Right renal pelvis (tissue), 4 donors: ENCODE measurements at regions not wholly inside any gene's neighbourhood (a gene's known extent, or its start where the extent isn't known, plus 50 kb on each side); places are given as distances from the start of the nearest gene placed in this dataset.

ENCODE experiments used
- DNase-seq, 4 donors: peaks; one replicate each; pipeline ENCODE4 v3.0.0-alpha.2; 2013; ENCODE audit warnings: low read depth in 4 of 4, low spot score in 3 of 4, missing footprints in 1 of 4

DNA sequence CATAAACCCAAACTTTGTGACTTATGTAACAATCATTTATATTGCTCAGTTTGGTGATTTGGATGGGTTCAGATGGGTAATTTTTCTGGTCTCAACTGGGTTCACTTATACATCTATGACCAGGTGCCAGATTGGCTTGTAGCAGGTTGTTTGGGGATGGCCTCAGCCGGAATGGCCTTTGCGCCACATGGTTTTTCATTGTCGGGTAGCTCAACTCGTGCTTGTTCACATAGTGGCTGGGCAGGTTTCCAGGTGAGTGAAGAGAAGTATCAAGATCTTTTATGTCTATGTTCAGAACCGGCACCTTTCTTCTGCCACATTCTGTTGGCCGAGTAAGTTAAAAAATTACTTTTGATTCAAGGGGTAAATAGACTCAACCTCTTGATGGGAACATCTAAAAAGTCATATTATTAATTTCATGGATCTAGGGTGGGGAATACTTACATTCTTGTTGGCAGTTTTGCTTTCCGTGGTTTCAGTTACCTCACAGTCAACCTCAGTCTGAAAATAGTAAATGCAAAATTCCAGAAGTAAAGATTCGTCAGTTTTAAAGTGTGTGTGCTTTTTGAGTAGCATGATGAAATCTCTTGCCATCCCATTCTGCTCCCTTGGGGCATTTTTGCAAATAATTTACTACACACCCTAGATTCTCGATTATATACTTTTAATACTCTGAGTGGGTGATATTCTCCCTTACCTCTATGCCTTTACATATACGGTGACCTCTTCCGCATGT is 745.7 kb upstream of the CCDC54 start:
- DNase-seq: no peak

DNA sequence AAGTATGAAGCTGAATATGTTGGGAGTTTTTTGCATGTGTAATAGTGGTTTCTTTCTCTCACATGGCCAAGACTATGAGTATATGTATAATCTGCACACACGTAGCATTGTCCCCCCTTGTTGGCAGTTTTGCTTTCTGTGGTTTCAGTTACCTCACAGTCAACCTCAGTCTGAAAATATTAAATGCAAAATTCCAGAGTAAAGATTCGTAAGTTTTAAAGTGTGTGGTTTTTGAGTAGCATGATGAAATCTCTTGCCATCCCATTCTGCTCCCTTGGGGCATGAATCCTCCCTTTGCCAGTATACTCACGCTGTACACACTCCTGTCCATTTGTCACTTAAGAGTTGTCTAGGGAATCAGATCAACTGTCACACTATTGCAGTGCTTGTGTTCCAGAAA is 742.0 kb upstream of the CCDC54 start:
- DNase-seq: no peak

DNA sequence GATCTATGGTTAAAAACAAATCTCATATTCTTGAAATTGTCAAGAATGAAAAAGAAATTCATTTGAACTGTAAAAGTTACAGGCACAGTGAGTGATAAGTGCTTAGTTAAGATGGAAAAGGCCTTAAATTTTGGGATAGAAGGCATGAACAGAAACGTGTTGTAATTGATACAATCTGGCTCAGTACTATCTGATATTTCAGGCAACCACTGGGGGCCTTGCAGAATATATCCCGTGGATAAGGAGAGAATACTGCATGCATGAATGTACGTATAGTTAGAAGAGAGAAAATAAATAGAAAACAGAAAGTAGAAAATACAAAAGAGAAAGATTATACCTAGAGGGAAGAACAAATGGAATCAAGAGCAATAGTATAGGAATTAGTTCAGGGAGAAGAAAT is 741.4 kb upstream of the CCDC54 start:
- DNase-seq: no peak

- no peak for DNase-seq
These were observed 736.9 kb upstream of the CCDC54 start for GRCh38 chr3:106640353-106640752.

DNA sequence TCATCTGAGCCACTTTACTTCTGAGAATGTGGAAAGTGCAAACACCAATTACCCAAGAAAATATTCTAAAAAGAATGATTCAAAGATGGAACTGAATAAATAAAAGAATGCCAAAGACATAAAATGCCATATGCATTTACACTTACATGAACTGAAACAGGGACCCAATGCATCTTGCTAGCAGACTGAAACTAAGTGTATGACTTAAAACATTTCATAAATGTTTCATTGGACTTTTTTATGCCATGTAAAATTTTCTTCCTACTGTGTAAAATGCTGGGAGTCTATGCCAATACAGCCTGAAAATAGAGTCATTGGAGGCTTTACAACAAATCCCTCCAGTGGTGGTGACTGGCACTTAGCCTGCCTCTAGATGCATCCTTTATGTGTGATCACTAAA is 735.1 kb upstream of the CCDC54 start:
- DNase-seq: no peak

GRCh38 chr3:106643684-106644161 is 733.5 kb upstream of the CCDC54 start:
- no peak for DNase-seq

DNA sequence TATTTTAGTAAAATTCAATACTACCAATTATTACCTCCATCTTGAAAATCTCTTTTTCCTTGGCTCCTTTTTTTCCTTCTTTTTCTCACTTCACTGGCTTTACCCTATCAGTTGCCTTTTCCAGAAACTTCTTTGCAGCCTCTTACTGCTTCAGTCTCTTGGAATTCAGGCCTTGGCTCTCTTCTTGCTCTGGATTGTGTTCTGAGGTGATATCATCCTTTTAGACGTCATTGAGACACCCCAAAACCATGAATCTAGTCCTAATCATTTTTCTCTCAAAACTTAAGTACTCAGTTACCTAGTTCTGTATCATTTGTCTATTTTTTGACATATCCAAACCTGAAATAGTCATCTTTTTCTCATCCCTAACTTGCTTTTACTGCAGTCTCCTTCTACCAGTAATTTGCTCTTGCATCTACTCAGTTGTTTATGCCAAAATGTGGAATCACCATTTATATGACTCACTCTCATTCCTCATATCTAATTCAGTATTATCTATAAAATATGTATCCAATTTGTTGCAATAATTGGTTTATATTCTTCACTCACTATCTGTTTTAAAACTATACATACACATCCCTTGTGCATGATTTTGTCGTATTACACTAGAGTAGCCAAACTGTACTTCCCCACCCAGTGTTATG is 703.2 kb upstream of the CCDC54 start:
- DNase-seq: no peak

DNA sequence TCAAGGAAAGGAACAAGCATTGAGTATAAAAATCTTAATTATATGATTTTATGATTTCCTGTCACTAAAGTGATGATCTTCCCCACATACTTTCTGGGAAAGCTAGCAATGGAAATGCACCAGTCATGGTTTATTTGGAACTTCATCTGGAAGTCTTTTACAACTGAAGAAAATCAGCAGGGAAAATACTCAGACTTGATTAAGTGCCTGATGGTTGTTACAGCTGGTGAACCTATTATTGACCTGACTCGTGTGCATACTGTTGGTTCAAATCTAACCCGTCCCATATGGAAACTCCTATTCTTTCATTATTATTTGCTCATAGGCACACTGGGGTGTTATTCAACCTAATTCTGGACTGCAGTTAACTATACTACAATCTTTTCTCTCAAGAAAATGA is 701.8 kb upstream of the CCDC54 start:
- DNase-seq: no peak

- DNase-seq: no peak
These were observed 698.4 kb upstream of the CCDC54 start for GRCh38 chr3:106678657-106679390.

DNA sequence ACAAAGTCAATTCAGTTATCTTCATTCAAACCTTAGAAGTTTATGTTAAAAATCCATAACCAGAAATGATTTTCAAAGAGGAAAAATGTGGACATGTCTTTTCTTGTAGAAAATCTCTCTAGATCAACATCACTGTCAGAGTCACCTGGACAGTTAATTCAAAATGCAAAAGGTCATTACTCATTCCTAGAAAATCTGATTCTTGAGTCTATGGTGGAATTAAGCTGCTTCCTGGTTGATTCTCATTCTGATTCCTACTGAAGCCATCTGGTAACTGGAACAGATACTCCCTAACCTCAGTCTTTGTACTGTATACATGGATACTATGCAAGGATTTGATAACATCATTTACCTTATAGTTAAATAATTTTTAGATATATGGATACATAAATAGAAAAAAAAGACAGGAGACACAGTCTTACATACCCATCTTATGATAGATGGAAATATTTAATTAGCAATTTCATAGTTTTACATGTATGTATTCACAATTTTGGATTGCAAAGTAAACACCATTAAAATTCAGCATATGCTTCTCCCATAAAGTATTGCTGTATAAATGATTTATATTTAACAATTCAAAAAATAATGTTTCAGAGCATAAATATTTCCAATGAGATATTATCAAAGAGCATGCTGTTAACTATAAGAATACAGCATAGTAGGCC is 693.2 kb upstream of the CCDC54 start:
- no peak for DNase-seq

DNA sequence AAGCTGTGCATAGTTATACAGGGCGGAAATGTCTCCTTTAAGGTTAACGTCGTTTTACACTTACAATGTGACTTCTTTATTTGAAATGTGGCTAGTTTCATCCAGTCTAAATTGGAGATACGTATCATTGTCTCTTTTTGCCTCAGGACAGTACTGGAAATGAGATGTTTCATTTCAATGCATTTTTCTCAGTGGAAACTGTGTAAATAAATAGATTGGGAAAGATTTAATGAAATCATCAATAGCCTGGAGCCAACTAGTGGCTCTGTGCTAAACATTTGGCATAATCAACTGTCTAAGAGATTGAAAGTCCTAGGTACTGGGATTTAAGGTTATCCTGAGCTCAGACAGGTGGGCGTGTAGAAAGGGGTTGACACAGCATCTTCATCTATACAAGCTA is 691.5 kb upstream of the CCDC54 start:
- no peak for DNase-seq

DNA sequence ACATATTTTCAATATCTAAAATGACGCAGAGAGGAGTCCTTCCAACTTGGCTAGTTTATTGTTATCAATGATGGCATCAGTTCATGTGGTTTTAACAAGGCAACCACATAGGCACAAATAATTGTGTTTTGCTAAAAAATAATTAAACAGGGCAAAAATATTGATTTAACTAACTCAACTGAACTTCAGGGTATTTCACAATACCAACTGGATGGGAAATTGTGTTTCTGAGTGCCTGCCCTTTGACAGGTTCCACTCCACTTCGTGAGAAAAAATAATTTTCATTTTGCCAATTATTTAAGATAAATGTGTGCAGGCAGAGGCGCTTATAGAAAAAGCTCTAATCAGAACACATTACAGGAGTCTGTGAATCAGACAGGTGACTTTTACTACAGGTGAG is 689.3 kb upstream of the CCDC54 start:
- DNase-seq: no peak

- no peak for DNase-seq
These were observed 688.8 kb upstream of the CCDC54 start for GRCh38 chr3:106688464-106688863.

DNA sequence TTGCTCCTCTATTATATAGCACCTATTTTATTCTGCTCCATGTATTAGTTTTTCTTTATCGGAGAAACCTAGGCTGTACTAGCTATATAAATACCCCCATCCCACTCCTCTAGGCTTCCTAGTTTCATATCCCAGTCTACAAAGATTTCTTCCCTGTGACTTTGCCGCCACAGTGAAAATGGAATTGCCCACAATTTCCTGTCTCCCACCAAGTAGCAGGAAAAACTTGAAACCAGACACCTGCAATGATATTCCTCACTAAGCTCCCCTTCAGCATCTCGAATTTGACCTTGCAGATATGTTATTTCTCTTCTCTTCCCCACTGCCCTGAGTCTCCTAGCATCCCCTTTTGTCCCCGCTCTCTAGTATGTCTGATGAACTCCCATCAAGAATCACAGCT is 685.8 kb upstream of the CCDC54 start:
- DNase-seq: no peak

DNA sequence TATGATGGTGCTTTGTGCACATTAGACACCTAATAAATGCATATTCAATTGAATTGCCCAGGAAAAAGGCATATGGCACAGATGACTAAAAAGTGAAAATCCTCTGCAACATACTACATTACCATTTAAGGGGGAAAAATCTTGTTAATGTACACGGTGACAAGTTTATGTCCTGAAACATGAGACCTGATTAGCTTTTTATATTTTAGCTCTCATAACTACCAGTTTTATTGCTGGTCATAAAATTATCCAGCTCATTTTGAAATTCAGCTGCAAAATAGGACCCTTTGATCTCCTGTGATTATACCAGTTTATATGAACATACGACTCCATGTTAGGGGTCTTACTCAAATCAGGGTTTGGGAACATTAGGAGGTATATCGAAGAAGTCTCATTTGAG is 684.6 kb upstream of the CCDC54 start:
- no peak for DNase-seq

DNA sequence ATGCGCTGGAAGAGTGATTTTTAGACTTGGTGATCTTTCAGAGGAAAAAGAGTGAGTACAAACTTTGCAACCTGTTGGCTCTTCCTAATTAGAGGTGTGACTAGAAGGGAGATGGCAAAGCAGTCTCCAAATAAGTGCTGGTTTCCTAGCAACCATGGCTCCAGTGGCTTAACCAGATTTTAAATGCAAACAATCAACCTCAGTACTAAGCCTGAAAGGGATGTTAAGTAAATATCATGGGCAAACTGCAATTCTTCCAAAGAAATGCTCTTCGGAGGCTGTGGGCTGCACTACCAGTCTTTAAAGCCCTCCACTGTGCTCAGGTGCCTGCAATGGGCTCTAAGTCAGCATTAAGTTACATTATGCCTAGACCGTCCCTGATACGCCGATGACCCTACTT is 678.1 kb upstream of the CCDC54 start:
- DNase-seq: no peak

- no peak for DNase-seq
These were observed 676.3 kb upstream of the CCDC54 start for GRCh38 chr3:106700981-106701380.

GRCh38 chr3:106703524-106703923 is 673.7 kb upstream of the CCDC54 start:
- no peak for DNase-seq

GRCh38 chr3:106707347-106707746 is 669.9 kb upstream of the CCDC54 start:
- no peak for DNase-seq

GRCh38 chr3:106710596-106710995 is 666.6 kb upstream of the CCDC54 start:
- DNase-seq: no peak

DNA sequence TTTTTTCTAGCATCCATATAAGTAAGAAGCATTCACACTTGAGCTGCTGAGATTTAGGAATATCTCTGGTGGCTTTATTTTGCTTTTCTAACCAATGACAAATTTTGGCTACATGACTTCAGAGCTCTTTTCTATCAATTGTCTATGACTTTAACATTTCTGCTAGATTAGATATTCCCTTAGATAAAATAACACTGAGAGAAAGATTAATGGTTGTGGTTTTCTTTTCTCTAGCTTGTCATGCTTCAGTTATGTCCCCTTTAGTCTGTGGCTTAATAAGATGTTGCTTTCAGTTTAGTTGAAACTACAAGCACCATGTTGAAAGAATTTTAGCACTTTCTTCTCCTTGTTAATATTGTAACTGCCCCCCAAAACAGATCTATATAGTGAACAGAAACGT is 665.6 kb upstream of the CCDC54 start:
- DNase-seq: no peak
